Esophagus muscularis mucosa (tissue), 4 donors: ENCODE measurements at regions not wholly inside any gene's neighbourhood (a gene's known extent, or its start where the extent isn't known, plus 50 kb on each side); places are given as distances from the start of the nearest gene placed in this dataset.

Experiments used
- EP300 ChIP-seq: sonication (generic); formaldehyde crosslinking; IDR thresholded peaks from one replicate; pipeline ENCODE4 v1.6.1; 2017; ENCODE audit warnings: antibody characterized with exemption
- POLR2AphosphoS5 ChIP-seq, 2 donors: sonication (generic); formaldehyde crosslinking; IDR thresholded peaks; one replicate each; pipeline ENCODE4 v1.6.1; 2017; ENCODE audit warnings: antibody characterized with exemption in 2 of 2
- TF ChIP-seq, protein P1 (sequence below), 3 experiments: fragments of 200-600 bp in 2 of 3; fragments of 450-650 bp in 1 of 3; sonication (generic) in 2 of 3; IDR thresholded peaks; one replicate each; pipeline ENCODE4 v1.5.1; 2017 to 2019; ENCODE audit warnings: antibody characterized with exemption in 3 of 3, mild to moderate bottlenecking in 2 of 3, moderate library complexity in 1 of 3

DNA sequence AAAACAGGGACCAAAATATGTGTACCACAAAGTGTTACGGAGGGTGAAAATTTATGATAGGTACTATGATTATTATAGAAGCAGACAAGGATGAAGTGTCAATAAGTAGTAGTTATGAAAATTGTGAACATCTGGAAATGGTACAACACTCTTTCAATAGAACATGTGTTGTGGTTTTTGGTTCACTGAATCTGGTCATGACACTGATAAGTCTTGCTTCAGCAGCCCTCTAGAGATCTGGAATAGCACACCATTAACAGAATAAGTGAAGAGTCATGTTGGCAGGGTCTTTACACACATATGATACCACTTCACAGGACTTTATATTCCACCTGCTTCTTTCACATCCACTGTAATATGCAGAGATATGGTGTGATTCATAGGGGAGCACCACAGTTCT is 985.2 kb upstream of the SEMA6D start:
- TF ChIP-seq, protein P1, sequence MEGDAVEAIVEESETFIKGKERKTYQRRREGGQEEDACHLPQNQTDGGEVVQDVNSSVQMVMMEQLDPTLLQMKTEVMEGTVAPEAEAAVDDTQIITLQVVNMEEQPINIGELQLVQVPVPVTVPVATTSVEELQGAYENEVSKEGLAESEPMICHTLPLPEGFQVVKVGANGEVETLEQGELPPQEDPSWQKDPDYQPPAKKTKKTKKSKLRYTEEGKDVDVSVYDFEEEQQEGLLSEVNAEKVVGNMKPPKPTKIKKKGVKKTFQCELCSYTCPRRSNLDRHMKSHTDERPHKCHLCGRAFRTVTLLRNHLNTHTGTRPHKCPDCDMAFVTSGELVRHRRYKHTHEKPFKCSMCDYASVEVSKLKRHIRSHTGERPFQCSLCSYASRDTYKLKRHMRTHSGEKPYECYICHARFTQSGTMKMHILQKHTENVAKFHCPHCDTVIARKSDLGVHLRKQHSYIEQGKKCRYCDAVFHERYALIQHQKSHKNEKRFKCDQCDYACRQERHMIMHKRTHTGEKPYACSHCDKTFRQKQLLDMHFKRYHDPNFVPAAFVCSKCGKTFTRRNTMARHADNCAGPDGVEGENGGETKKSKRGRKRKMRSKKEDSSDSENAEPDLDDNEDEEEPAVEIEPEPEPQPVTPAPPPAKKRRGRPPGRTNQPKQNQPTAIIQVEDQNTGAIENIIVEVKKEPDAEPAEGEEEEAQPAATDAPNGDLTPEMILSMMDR (IDR thresholded peaks at IDR 0.05), result no peak
- TF ChIP-seq POLR2AphosphoS5 (IDR thresholded peaks at IDR 0.05) (no peak), EP300 (no peak)
